ENCODE measurements at regions not wholly inside any gene's neighbourhood (a gene's known extent, or its start where the extent isn't known, plus 50 kb on each side); places are given as distances from the start of the nearest gene placed in this dataset.

- Histone ChIP-seq H3K4me2 (ENCODE audit: low read depth, low read length, poor library complexity, severe bottlenecking) (no peak overlapping the region), H3K9me2 (replicated peaks; ENCODE audit: low read depth, low read length) (no peaks in the 10 kb centered on the region), H3K79me2 (ENCODE audit: insufficient read depth, low read length) (no peaks in the 10 kb centered on the region), H3K36me3 (ENCODE audit: insufficient read depth, low read length) (no peaks in the 10 kb centered on the region), H2AFZ (ENCODE audit: low read length) (no peak overlapping the region), H4K20me1 (ENCODE audit: insufficient read depth, low read length, poor library complexity, severe bottlenecking) (no peaks in the 10 kb centered on the region), H3K27me3 (ENCODE audit: insufficient read depth, low read length, poor library complexity, severe bottlenecking) (no peaks in the 10 kb centered on the region), H3K4me1 (ENCODE audit: insufficient read depth, low read length, poor library complexity, severe bottlenecking) (no peaks in the 10 kb centered on the region), H3K4me3 (ENCODE audit: low read length, poor library complexity, severe bottlenecking) (no peak overlapping the region), H3K9me3 (ENCODE audit: insufficient read depth, low read depth, low read length) (no peaks in the 10 kb centered on the region), H3K9ac (ENCODE audit: low read depth, low read length, poor library complexity, severe bottlenecking) (no peak overlapping the region), H3F3A (ENCODE audit: low read depth) (no peaks in the 10 kb centered on the region)
- no peak for TF ChIP-seq EZH2phosphoT487 (IDR thresholded peaks at IDR 0.05; ENCODE audit: borderline replicate concordance)
- no peak for TF ChIP-seq CTCF (conservative IDR thresholded peaks at IDR 0.05; ENCODE audit: low read length)
Measured at GRCh38 chr5:174843263-174844250, 119.2 kb downstream of the MSX2 start.

- Histone ChIP-seq H3K36me3 (ENCODE audit: insufficient read depth, low read length) (no peaks in the 10 kb centered on the region), H3K4me1 (ENCODE audit: insufficient read depth, low read length, poor library complexity, severe bottlenecking) (no peaks in the 10 kb centered on the region), H3K9me3 (ENCODE audit: insufficient read depth, low read depth, low read length) (no peaks in the 10 kb centered on the region), H3K79me2 (ENCODE audit: insufficient read depth, low read length) (no peaks in the 10 kb centered on the region), H3K4me2 (ENCODE audit: low read depth, low read length, poor library complexity, severe bottlenecking) (no peak overlapping the region), H2AFZ (ENCODE audit: low read length) (no peak overlapping the region), H3K4me3 (ENCODE audit: low read length, poor library complexity, severe bottlenecking) (no peak overlapping the region), H4K20me1 (ENCODE audit: insufficient read depth, low read length, poor library complexity, severe bottlenecking) (no peaks in the 10 kb centered on the region), H3F3A (ENCODE audit: low read depth) (no peaks in the 10 kb centered on the region), H3K9ac (ENCODE audit: low read depth, low read length, poor library complexity, severe bottlenecking) (no peak overlapping the region), H3K9me2 (replicated peaks; ENCODE audit: low read depth, low read length) (no peaks in the 10 kb centered on the region), H3K27me3 (ENCODE audit: insufficient read depth, low read length, poor library complexity, severe bottlenecking) (no peaks in the 10 kb centered on the region)
- no peak for TF ChIP-seq EZH2phosphoT487 (IDR thresholded peaks at IDR 0.05; ENCODE audit: borderline replicate concordance)
- TF ChIP-seq CTCF (conservative IDR thresholded peaks at IDR 0.05; ENCODE audit: low read length) = no peak
Measured at GRCh38 chr5:174840435-174840834, 116.1 kb downstream of the MSX2 start.

- H3K9ac ChIP-seq (ENCODE audit: low read depth, low read length, poor library complexity, severe bottlenecking) = no peak overlapping the region
- no peaks in the 10 kb centered on the region for H3K9me2 ChIP-seq (replicated peaks; ENCODE audit: low read depth, low read length)
- no peaks in the 10 kb centered on the region for H3K9me3 ChIP-seq (ENCODE audit: insufficient read depth, low read depth, low read length)
- no peak overlapping the region for H2AFZ ChIP-seq (ENCODE audit: low read length)
- no peaks in the 10 kb centered on the region for H4K20me1 ChIP-seq (ENCODE audit: insufficient read depth, low read length, poor library complexity, severe bottlenecking)
- H3K36me3 ChIP-seq (ENCODE audit: insufficient read depth, low read length) = no peaks in the 10 kb centered on the region
- no peak for TF ChIP-seq EZH2phosphoT487 (IDR thresholded peaks at IDR 0.05; ENCODE audit: borderline replicate concordance)
- TF ChIP-seq CTCF (conservative IDR thresholded peaks at IDR 0.05; ENCODE audit: low read length) = no peak
- no peaks in the 10 kb centered on the region for H3F3A ChIP-seq (ENCODE audit: low read depth)
- H3K4me2 ChIP-seq (ENCODE audit: low read depth, low read length, poor library complexity, severe bottlenecking) = no peak overlapping the region
- H3K27me3 ChIP-seq (ENCODE audit: insufficient read depth, low read length, poor library complexity, severe bottlenecking) = no peaks in the 10 kb centered on the region
- no peak overlapping the region for H3K4me3 ChIP-seq (ENCODE audit: low read length, poor library complexity, severe bottlenecking)
- no peaks in the 10 kb centered on the region for H3K79me2 ChIP-seq (ENCODE audit: insufficient read depth, low read length)
- no peaks in the 10 kb centered on the region for H3K4me1 ChIP-seq (ENCODE audit: insufficient read depth, low read length, poor library complexity, severe bottlenecking)
Measured at GRCh38 chr5:174839196-174839595, 114.8 kb downstream of the MSX2 start.
